Brain microvascular endothelial cell (primary cell): ENCODE measurements at regions not wholly inside any gene's neighbourhood (a gene's known extent, or its start where the extent isn't known, plus 50 kb on each side); places are given as distances from the start of the nearest gene placed in this dataset.

Experiments
- DNase-seq: peaks from one replicate; pipeline ENCODE4 v3.0.0-alpha.2; 2020
- H3K27ac ChIP-seq: fragments of 250-450 bp; sonication (Bioruptor Pico); 2 replicates; pipeline ENCODE4 v1.5.1; 2020; ENCODE audit warnings: mild to moderate bottlenecking, moderate library complexity
- H3K27me3 ChIP-seq: fragments of 250-450 bp; sonication (Bioruptor Pico); replicated peaks from 2 replicates; pipeline ENCODE4 v1.5.1; 2020; ENCODE audit warnings: mild to moderate bottlenecking
- H3K36me3 ChIP-seq: fragments of 250-450 bp; sonication (Bioruptor Pico); replicated peaks from 2 replicates; pipeline ENCODE4 v1.5.1; 2020; ENCODE audit warnings: mild to moderate bottlenecking
- H3K4me3 ChIP-seq: 2 replicates; pipeline ENCODE4 v1.5.1; 2011; ENCODE audit warnings: low read depth, mild to moderate bottlenecking, control low read depth, low read length, moderate library complexity
- CTCF ChIP-seq: IDR thresholded peaks from 2 replicates; pipeline ENCODE4 v1.5.1; 2011; ENCODE audit warnings: low read depth, mild to moderate bottlenecking, moderate library complexity, low read length, control low read depth, inconsistent platforms; ENCODE audit errors: missing control alignments
- in situ Hi-C: cut with HindIII; loops from 2 replicates; pipeline ENCODE4 v1.10.0; 2017; ENCODE audit warnings: low sequenced_read_pairs, low pct_ligation_motif_present

GRCh38 chr2:193112986-193113385, 918.3 kb upstream of the TMEFF2 start:
- no peak for TF ChIP-seq CTCF
- Histone ChIP-seq H3K36me3 (no peaks in the 10 kb centered on the region), H3K27ac (no peak overlapping the region), H3K4me3 (no peak overlapping the region), H3K27me3 (no peaks in the 10 kb centered on the region)
- DNase-seq: no peak
- in situ Hi-C loops: no loop called here

- in situ Hi-C loops: no loop called here
- Histone ChIP-seq H3K27ac (no peak overlapping the region), H3K4me3 (no peak overlapping the region), H3K36me3 (no peaks in the 10 kb centered on the region), H3K27me3 (no peaks in the 10 kb centered on the region)
- DNase-seq: no peak
- TF ChIP-seq CTCF: no peak
Observed at GRCh38 chr2:193103064-193103463, 908.3 kb upstream of the TMEFF2 start.

- Histone ChIP-seq H3K27me3 (no peaks in the 10 kb centered on the region), H3K4me3 (no peak overlapping the region), H3K27ac (no peak overlapping the region), H3K36me3 (no peaks in the 10 kb centered on the region)
- no peak for TF ChIP-seq CTCF
- in situ Hi-C loops: no loop called here
- DNase-seq: no peak
Observed at GRCh38 chr2:193101591-193101990, 906.9 kb upstream of the TMEFF2 start.

GRCh38 chr2:193088026-193088425, 893.3 kb upstream of the TMEFF2 start:
- no peak for TF ChIP-seq CTCF
- H3K27ac ChIP-seq: no peak overlapping the region
- DNase-seq: no peak
- in situ Hi-C loops: no loop called here
- no peak overlapping the region for H3K4me3 ChIP-seq
- no peaks in the 10 kb centered on the region for H3K36me3 ChIP-seq
- no peaks in the 10 kb centered on the region for H3K27me3 ChIP-seq

GRCh38 chr2:193076995-193077394, 882.3 kb upstream of the TMEFF2 start:
- H3K27me3 ChIP-seq: no peaks in the 10 kb centered on the region
- H3K36me3 ChIP-seq: no peaks in the 10 kb centered on the region
- TF ChIP-seq CTCF: no peak
- in situ Hi-C loops: no loop called here
- H3K4me3 ChIP-seq: no peak overlapping the region
- no peak overlapping the region for H3K27ac ChIP-seq
- no peak for DNase-seq

GRCh38 chr2:193074933-193075332, 880.2 kb upstream of the TMEFF2 start:
- no peak for DNase-seq
- no peak for TF ChIP-seq CTCF
- Histone ChIP-seq H3K27ac (no peak overlapping the region), H3K27me3 (no peaks in the 10 kb centered on the region), H3K4me3 (no peak overlapping the region), H3K36me3 (no peaks in the 10 kb centered on the region)
- in situ Hi-C loops: no loop called here
